GM12873 (cell line): ENCODE measurements at regions not wholly inside any gene's neighbourhood (a gene's known extent, or its start where the extent isn't known, plus 50 kb on each side); places are given as distances from the start of the nearest gene placed in this dataset.

Experiments used
- TF ChIP-seq, protein P1 (sequence below): IDR thresholded peaks from 2 replicates; pipeline ENCODE4 v1.5.1; 2012; ENCODE audit warnings: low read depth, mild to moderate bottlenecking, moderate library complexity, low read length, control low read depth; ENCODE audit not compliant: insufficient read depth; ENCODE audit errors: missing control alignments

DNA sequence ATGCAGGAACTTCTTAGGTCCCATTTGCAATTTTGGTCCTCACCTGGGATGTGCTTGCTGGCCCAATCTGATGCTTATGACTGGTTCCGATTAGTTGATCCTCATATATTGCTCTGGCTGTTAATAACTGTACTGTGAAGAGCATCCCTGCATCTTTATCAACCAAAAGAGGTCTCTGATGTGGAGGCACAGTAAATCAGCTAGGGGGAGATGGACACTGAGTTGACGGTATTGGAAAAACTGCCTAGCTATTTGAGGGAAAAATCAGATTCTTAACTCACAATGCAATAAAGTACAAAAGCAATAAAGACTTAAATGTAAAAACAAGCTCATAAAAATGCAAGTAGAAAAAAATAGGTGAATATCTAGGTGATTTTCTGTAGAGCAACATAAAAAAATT, 188.0 kb upstream of the TCF4 start:
- TF ChIP-seq, protein P1, sequence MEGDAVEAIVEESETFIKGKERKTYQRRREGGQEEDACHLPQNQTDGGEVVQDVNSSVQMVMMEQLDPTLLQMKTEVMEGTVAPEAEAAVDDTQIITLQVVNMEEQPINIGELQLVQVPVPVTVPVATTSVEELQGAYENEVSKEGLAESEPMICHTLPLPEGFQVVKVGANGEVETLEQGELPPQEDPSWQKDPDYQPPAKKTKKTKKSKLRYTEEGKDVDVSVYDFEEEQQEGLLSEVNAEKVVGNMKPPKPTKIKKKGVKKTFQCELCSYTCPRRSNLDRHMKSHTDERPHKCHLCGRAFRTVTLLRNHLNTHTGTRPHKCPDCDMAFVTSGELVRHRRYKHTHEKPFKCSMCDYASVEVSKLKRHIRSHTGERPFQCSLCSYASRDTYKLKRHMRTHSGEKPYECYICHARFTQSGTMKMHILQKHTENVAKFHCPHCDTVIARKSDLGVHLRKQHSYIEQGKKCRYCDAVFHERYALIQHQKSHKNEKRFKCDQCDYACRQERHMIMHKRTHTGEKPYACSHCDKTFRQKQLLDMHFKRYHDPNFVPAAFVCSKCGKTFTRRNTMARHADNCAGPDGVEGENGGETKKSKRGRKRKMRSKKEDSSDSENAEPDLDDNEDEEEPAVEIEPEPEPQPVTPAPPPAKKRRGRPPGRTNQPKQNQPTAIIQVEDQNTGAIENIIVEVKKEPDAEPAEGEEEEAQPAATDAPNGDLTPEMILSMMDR: no peak

DNA sequence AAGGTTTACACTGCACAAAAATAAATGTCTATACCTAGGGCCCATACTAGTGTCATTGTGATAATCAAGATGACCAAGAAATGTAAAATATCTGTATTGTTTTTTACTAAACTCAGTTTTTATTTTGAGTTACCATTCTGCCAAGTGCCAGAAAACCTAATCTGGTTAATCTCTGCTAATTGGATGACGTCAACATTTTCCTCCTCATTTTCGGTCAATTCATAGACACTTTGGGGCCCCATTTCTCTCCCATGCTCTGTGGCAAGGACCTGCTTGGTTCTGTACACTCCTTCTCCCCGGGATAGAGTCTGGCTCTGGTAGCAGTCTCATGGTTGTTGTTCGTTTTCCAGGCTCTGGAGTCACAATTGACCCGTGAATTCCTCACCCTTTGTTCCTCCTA, 186.5 kb upstream of the TCF4 start:
- TF ChIP-seq, protein P1: no peak

- TF ChIP-seq, protein P1: no peak
Measured at GRCh38 chr18:55768255-55768654, 180.3 kb upstream of the TCF4 start.

GRCh38 chr18:55764386-55764785, 176.4 kb upstream of the TCF4 start:
- TF ChIP-seq, protein P1: no peak

DNA sequence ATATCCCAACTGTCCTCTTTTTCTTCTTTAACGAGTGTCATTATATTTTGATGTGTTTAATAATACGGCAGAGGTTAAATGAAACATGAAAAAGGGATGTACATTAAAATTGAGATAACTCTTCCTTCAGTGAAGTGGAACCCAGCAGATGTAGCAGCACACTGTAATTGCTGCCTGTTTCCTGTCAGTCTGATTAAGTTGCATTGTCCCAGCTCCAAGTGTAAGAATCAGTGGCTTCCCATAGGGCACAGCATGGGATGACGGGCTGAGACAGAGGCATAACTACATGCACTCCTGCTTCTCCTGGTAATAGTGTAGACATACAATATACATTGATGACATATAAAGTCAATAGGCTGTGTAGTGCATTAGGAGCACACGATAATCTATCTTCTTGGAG, 175.8 kb upstream of the TCF4 start:
- TF ChIP-seq, protein P1: no peak

GRCh38 chr18:55763298-55763697, 175.3 kb upstream of the TCF4 start:
- TF ChIP-seq, protein P1: no peak

- TF ChIP-seq, protein P1: no peak
Measured at GRCh38 chr18:55762424-55762823, 174.4 kb upstream of the TCF4 start.

- TF ChIP-seq, protein P1: no peak
Measured at GRCh38 chr18:55753643-55754263, 165.8 kb upstream of the TCF4 start.
